Tibial nerve (tissue), 3 donors: ENCODE measurements at regions not wholly inside any gene's neighbourhood (a gene's known extent, or its start where the extent isn't known, plus 50 kb on each side); places are given as distances from the start of the nearest gene placed in this dataset.

Experiments used
- POLR2A ChIP-seq, 2 donors: fragments of 450-650 bp; IDR thresholded peaks; one replicate each; pipeline ENCODE4 v1.6.1; 2017; ENCODE audit warnings: antibody characterized with exemption in 2 of 2, mild to moderate bottlenecking in 2 of 2, moderate library complexity in 2 of 2
- TF ChIP-seq, protein P1 (sequence below), 5 experiments: fragments of 200-600 bp in 3 of 5; fragments of 450-650 bp in 2 of 5; sonication (generic) in 3 of 5; IDR thresholded peaks; one replicate each; pipeline ENCODE4 v1.5.1; 2016 to 2019; ENCODE audit warnings: antibody characterized with exemption in 5 of 5, mild to moderate bottlenecking in 3 of 5, moderate library complexity in 2 of 5

DNA sequence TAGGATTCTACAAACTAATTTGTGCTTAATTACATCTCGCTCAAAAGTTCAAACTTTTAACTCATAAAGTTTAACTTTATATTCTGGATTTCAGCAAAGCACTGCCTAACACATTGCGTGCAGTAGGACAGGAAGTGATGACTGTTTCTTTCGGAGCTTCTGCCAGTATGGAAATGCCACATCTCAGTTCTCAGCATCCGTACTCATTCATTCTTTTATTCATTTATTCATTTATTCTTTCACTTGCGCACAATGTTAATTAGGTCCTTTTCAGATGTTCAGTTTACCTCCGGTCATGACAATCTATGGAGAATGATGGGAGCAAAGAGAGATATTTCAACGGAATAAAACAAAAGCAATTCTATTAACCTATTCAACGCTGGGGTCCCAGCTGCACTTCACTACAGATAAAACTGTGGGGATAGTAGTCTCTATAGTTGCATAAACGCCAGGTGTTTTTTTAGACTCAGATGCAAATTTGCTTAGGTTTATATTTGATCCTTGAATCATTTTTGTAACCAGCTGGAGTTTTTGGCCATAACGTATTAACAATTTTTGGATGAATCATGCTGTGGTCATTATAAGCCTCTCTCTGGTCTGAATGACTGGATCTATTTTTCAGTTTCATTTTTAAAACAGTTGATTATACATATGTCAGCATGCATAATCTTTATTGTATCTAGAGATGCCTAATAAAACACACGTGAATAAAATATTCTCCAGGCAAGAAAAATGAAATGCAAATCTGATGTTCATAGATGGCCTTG, 143.9 kb downstream of the KCNJ2 start:
- TF ChIP-seq, protein P1, sequence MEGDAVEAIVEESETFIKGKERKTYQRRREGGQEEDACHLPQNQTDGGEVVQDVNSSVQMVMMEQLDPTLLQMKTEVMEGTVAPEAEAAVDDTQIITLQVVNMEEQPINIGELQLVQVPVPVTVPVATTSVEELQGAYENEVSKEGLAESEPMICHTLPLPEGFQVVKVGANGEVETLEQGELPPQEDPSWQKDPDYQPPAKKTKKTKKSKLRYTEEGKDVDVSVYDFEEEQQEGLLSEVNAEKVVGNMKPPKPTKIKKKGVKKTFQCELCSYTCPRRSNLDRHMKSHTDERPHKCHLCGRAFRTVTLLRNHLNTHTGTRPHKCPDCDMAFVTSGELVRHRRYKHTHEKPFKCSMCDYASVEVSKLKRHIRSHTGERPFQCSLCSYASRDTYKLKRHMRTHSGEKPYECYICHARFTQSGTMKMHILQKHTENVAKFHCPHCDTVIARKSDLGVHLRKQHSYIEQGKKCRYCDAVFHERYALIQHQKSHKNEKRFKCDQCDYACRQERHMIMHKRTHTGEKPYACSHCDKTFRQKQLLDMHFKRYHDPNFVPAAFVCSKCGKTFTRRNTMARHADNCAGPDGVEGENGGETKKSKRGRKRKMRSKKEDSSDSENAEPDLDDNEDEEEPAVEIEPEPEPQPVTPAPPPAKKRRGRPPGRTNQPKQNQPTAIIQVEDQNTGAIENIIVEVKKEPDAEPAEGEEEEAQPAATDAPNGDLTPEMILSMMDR (IDR thresholded peaks at IDR 0.05) = no peak
- no peak for TF ChIP-seq POLR2A (IDR thresholded peaks at IDR 0.05)
